ENCODE measurements at regions not wholly inside any gene's neighbourhood (a gene's known extent, or its start where the extent isn't known, plus 50 kb on each side); places are given as distances from the start of the nearest gene placed in this dataset.
"Not testable (repeated sequence)": the region's sequence is repeated elsewhere in the genome, so short reads cannot be mapped to it uniquely, and the experiment has no call there.

GRCh38 chr3:15899388-15899787, 101.6 kb upstream of the ANKRD28 start:
- no peak for DNase-seq (ENCODE audit: low read depth in 4 of 4, low spot score in 3 of 4)

- DNase-seq (ENCODE audit: low read depth in 4 of 4, low spot score in 3 of 4) = no peak
Measured at GRCh38 chr3:15903164-15903563, 105.4 kb upstream of the ANKRD28 start.

GRCh38 chr3:15903759-15904720, 106.3 kb upstream of the ANKRD28 start:
- no peak for DNase-seq (ENCODE audit: low read depth in 4 of 4, low spot score in 3 of 4)

- DNase-seq (ENCODE audit: low read depth in 4 of 4, low spot score in 3 of 4) = no peak
Measured at GRCh38 chr3:15905041-15905440, 107.3 kb upstream of the ANKRD28 start.

DNA sequence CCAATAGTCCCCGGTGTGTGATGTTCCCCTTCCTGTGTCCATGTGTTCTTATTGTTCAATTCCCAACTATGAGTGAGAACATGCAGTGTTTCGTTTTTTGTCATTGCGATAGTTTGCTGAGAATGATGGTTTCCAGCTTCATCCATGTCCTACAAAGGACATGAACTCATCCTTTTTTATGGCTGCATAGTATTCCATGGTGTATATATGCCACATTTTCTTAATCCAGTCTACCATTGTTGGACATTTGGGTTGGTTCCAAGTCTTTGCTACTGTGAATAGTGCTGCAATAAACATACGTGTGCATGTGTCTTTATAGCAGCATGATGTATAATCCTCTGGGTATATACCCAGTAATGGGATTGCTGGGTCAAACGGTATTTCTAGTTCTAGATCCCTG, 109.6 kb upstream of the ANKRD28 start:
- DNase-seq (ENCODE audit: low read depth in 4 of 4, low spot score in 3 of 4) = not testable (repeated sequence)

DNA sequence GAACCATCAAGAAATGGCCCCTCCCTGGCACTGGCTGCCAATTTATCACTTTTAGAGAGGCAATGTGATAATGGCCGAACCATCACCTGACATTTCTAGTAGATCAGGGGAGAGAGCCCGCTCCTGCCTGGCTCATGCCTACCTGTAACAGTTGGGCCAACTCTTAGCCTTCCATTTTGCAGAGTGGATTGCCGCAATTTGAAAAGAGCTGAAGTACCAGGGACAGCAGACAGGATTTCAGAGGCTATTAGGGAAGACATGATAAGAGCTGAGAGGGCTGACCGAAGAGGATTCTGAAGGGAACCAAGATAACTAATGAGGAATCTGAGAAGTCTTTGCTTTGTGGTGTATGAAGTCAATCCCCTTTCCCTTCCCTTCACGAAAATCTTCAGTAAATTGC, 121.2 kb upstream of the ANKRD28 start:
- DNase-seq (ENCODE audit: low read depth in 4 of 4, low spot score in 3 of 4) = no peak

DNA sequence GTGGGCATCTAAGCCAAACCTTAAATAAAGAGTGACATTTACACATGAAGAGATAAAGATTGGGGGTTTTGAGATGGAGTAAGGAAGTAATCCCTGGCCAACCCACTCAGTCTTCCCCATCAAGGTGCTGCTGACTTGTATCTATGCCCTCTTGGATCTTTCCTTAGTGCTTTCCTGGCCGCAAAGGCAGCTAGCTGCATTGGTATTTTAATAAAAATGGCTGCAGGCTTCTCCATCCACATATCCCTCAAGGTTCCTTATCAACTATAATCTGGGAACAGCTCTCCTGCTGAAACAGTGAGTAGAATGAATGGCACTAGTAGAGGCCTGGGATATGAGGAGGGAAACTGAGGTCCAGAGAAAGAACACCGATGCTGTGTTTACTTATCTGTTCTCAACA, 122.2 kb upstream of the ANKRD28 start:
- no peak for DNase-seq (ENCODE audit: low read depth in 4 of 4, low spot score in 3 of 4)

DNA sequence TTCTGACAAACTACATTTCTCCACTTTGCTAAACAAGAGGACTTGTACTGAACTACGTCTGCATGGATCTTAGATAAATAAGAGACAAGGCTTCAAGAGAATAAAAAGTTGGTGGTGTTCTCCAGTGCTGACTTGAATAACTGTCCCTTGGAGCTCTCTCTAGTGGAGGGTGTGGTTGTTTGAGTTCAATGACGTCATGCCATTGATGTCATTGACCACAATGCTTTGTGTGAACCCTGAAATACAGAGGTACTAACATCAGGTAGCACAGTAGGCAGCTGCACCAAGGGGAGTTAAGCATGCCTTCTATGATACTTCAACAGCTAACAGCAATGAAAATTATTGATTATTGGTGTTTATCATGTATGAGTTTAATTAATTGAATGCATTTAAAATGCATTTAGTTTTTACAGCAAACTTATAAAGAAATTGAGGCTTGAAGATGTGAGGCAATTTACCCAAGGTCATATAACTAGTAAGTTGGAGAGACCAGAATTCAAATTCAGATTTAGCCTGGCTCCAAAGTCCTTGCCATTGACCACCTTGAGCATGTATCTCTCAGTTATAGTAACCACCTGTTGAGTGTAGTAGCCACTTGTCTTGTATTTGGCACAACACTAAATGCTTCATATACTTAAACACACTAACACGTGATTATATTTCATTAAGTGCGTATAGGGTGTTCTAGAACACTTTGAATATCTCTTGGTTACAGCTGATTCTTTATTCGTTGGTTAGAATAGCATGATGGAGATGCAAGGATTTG, 126.0 kb upstream of the ANKRD28 start:
- DNase-seq (ENCODE audit: low read depth in 4 of 4, low spot score in 3 of 4) = no peak

GRCh38 chr3:15924914-15925313, 127.1 kb upstream of the ANKRD28 start:
- no peak for DNase-seq (ENCODE audit: low read depth in 4 of 4, low spot score in 3 of 4)

DNA sequence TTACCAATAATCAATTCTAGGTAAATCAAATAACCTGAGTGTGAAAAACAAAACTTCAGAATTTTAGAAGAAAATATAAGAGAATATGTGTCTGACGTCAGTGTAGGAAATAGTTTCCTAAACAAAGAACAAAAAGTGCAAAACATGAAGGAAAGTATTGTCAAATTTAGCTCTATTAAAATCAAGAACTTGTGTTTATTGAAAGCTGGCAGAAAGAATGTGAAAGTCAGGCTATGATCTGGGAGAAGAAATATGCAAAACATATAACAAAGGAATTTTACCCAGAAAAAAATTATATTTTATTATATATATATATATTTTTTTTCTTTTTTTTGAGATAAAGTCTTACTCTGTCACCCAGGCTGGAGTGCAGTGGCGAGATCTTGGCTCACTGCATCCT, 129.1 kb upstream of the ANKRD28 start:
- no peak for DNase-seq (ENCODE audit: low read depth in 4 of 4, low spot score in 3 of 4)

DNA sequence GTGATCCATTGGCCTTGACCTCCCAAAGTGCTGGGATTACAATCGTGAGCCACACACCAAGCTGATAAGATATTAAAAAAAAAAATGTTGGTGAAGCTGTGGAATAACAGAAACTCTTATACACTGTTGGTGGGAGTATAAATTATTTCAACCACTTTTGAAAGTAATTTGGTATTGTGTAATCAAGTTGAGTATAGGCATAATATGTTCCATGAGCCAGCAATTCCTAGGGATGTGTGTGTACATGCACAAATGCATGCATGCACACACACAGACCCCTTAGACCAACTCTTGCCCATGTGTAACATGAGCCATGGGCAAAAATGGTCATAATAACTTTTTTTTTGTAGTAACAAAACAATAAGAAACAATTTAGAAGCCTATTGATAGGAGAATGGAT, 130.2 kb upstream of the ANKRD28 start:
- no peak for DNase-seq (ENCODE audit: low read depth in 4 of 4, low spot score in 3 of 4)

DNA sequence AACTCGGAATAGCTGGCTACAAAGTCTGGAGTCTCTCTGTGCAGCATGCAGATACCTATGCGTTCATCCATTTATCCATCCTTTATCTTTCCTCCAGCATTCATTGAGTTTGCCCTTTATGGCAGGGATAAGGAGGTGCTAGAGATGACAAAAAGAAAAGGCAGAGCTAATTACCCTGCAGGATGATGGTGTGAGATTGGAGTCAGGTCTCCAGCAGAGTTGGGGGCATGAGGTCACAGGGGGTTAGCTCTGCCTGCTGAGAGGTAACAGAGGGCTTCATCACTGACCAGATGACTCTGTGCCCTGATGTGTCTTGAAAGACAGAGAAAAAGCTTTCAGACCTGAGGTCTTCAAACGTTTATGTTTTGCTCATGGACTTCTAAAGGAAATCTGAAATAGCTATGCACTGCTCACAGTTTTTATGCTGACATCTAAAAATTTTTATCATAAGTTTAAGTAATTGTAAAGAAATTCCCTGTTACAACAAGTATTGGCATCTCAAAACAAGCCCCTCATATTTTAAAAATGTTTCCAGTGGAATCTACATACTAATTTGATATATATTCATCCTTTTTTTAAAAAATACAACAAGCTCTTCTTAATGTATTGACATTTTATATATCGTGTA, 132.3 kb upstream of the ANKRD28 start:
- DNase-seq (ENCODE audit: low read depth in 4 of 4, low spot score in 3 of 4) = no peak

DNA sequence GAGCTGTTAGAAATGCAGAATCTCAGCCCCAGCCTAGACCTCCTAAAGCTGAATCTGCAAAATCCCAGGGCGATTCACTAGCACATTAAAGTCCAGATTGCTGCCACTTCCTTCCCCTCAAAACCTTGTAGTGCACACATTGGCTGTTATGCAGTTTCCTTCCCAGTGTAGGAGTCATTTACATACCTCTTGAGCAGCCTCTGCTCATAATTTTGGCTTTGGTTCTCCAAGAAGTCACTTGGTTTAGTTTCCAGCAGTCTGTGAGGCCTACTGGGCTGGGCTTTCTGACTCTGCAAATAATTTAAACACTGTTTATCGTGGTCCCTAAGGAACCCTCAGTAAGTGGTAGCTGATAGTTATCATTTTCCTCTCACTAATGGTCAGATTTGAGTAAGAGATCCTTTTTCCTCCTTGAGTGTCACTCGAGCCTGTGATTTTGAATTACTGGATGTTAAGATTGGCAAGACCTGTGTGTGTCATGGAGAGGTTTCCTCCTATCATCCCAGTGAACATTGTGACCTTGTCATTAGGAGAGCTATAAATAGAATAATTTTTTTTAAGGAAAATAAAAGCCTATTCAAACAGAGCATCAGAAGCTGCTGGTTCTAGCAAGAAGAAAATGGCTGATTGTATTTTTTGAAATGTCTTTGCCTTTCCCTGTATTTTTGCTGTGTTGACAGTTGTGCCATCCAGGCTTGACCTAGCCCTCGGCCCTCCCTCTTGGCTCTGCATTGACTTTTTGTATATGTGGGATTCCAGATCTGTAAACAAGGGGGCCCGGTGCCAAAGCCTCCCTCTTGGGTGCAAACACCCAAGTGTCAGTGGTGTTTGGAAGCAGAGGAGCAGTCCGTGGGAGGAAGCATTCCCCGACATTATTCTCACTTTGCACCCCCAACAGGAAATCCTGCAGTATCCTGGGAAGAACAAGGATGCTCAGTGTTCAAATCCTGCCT, 134.8 kb upstream of the ANKRD28 start:
- DNase-seq (ENCODE audit: low read depth in 4 of 4, low spot score in 3 of 4) = no peak

DNA sequence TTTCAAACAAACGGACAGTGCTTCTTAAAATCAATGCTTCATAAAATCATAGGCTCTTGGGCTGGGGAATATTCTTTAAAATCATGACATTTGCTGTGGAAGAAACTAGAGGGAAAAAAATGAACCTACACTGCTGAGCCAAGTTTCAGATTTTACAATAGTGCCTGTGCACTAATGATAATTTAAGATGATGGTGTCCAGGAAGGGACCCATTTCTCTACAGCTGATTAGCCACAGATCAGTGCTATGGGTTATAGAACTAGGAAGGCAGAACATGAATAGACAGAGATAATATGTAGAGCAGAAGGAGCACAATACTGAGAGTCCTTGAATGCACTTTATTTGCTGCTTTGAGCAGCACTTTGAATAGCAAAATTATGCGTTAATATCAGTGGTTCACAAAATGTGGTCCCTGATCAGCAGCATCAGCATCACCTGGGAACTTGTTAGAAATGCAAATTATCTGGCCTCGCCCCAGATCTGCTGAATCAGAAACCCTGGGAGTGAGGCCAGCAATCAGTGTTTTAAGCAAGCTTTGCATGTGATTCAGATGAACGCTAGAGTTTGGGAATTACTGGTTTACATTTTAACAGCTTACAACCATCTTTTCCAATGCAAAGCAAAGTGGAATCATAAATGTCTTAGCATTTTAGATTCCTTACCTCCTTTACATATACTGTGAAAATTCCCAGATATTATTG, 135.8 kb upstream of the ANKRD28 start:
- DNase-seq (ENCODE audit: low read depth in 4 of 4, low spot score in 3 of 4) = no peak

GRCh38 chr3:15934389-15935195, 136.8 kb upstream of the ANKRD28 start:
- DNase-seq (ENCODE audit: low read depth in 4 of 4, low spot score in 3 of 4) = no peak

DNA sequence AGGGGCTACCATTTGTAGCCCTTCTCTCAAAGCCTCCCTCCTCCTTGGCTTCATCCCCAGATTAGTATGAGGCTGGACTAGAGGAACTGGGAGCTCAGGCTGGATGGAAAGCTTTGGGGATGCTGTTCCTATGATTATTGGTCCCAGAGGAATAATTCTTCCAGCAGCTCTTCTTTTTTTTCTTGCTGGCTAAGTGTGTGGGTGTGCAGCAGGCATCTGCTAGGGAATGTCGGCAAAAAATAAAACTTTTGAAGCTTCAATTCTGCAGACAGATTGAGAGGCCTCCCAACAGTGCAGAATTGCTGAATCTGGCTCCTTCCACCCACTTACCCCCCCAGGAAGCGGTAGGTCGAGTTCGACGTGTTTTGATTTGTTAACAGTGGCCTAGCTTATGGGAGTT, 138.5 kb upstream of the ANKRD28 start:
- DNase-seq (ENCODE audit: low read depth in 4 of 4, low spot score in 3 of 4) = no peak

- DNase-seq (ENCODE audit: low read depth in 4 of 4, low spot score in 3 of 4) = no peak
Measured at GRCh38 chr3:15940641-15941040, 142.9 kb upstream of the ANKRD28 start.

- not testable (repeated sequence) for DNase-seq (ENCODE audit: low read depth in 4 of 4, low spot score in 3 of 4)
Measured at GRCh38 chr3:15941457-15941856, 143.7 kb upstream of the ANKRD28 start.

DNA sequence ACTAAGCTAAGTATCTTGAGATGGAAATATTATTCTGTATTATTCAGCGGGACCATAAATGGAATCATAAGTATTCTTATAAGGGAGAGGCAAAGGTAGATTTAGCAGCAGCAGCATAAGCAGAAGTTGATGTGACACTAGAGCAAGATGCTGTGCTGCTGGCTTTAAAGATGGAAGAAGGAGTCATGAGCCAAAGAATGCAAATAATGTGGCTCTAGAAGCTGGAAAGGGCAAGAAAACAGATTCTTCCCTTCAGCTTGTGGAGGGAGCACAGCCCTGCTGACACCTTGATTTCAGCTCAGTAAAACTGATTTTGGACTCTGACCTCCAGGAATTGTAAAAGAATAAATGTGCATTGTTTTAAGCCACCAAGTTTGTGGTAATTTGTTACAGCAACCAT, 144.2 kb upstream of the ANKRD28 start:
- DNase-seq (ENCODE audit: low read depth in 4 of 4, low spot score in 3 of 4) = no peak
